ENCODE measurements at regions not wholly inside any gene's neighbourhood (a gene's known extent, or its start where the extent isn't known, plus 50 kb on each side); places are given as distances from the start of the nearest gene placed in this dataset.

- TF ChIP-seq ZNF496 (CRISPR knock-in tag; IDR thresholded peaks at IDR 0.05; ENCODE audit: insufficient replicate concordance) (no peak), SIN3A (IDR thresholded peaks at IDR 0.05; ENCODE audit: borderline replicate concordance, low read depth, low read length) (no peak), MAX (IDR thresholded peaks at IDR 0.05) (no peak), ZNF207 (IDR thresholded peaks at IDR 0.05; ENCODE audit: borderline replicate concordance) (no peak)
These were observed 67.8 kb upstream of the ARHGAP32 start for GRCh38 chr11:129259931-129260348.

Data from HepG2 (cell line).